Neural cell (in vitro differentiated cells): ENCODE measurements at regions not wholly inside any gene's neighbourhood (a gene's known extent, or its start where the extent isn't known, plus 50 kb on each side); places are given as distances from the start of the nearest gene placed in this dataset.

Experiments used
- CTCF ChIP-seq: fragments of 450-650 bp; IDR thresholded peaks from 2 replicates; pipeline ENCODE4 v1.5.1; 2014; ENCODE audit warnings: antibody characterized with exemption, mild to moderate bottlenecking, moderate library complexity; ENCODE audit not compliant: poor library complexity, severe bottlenecking
- EP300 ChIP-seq: fragments of 450-650 bp; conservative IDR thresholded peaks from 2 replicates; pipeline ENCODE4 v1.6.1; 2014; ENCODE audit warnings: antibody characterized with exemption, mild to moderate bottlenecking, moderate library complexity; ENCODE audit not compliant: poor library complexity, severe bottlenecking
- EZH2 ChIP-seq: fragments of 200-600, 300-800 bp; shearing (Covaris generic), sonication (generic); IDR thresholded peaks from 2 replicates; pipeline ENCODE4 v1.6.1; 2014; ENCODE audit warnings: antibody characterized with exemption, low read length, borderline replicate concordance, mild to moderate bottlenecking; ENCODE audit not compliant: insufficient read depth, poor library complexity, severe bottlenecking
- MXI1 ChIP-seq: fragments of 450-650 bp; conservative IDR thresholded peaks from 2 replicates; pipeline ENCODE4 v1.6.1; 2014; ENCODE audit warnings: antibody characterized with exemption, mild to moderate bottlenecking; ENCODE audit not compliant: poor library complexity, severe bottlenecking
- RAD21 ChIP-seq: fragments of 450-650 bp; conservative IDR thresholded peaks from 2 replicates; pipeline ENCODE4 v1.6.1; 2014; ENCODE audit warnings: antibody characterized with exemption, mild to moderate bottlenecking, moderate library complexity
- SMC3 ChIP-seq: fragments of 450-650 bp; conservative IDR thresholded peaks from 2 replicates; pipeline ENCODE4 v1.6.1; 2014; ENCODE audit warnings: antibody characterized with exemption, mild to moderate bottlenecking, moderate library complexity; ENCODE audit not compliant: poor library complexity
- TF ChIP-seq, protein P1 (sequence below): IDR thresholded peaks from 2 replicates; pipeline ENCODE4 v1.6.1; 2012; ENCODE audit warnings: borderline replicate concordance

- TF ChIP-seq CTCF (no peak), EZH2 (no peak), RAD21 (no peak), EP300 (no peak), MXI1 (no peak), SMC3 (no peak)
- TF ChIP-seq, protein P1, sequence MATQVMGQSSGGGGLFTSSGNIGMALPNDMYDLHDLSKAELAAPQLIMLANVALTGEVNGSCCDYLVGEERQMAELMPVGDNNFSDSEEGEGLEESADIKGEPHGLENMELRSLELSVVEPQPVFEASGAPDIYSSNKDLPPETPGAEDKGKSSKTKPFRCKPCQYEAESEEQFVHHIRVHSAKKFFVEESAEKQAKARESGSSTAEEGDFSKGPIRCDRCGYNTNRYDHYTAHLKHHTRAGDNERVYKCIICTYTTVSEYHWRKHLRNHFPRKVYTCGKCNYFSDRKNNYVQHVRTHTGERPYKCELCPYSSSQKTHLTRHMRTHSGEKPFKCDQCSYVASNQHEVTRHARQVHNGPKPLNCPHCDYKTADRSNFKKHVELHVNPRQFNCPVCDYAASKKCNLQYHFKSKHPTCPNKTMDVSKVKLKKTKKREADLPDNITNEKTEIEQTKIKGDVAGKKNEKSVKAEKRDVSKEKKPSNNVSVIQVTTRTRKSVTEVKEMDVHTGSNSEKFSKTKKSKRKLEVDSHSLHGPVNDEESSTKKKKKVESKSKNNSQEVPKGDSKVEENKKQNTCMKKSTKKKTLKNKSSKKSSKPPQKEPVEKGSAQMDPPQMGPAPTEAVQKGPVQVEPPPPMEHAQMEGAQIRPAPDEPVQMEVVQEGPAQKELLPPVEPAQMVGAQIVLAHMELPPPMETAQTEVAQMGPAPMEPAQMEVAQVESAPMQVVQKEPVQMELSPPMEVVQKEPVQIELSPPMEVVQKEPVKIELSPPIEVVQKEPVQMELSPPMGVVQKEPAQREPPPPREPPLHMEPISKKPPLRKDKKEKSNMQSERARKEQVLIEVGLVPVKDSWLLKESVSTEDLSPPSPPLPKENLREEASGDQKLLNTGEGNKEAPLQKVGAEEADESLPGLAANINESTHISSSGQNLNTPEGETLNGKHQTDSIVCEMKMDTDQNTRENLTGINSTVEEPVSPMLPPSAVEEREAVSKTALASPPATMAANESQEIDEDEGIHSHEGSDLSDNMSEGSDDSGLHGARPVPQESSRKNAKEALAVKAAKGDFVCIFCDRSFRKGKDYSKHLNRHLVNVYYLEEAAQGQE = no peak
Observed at GRCh38 chr1:104593413-104594187, 843.9 kb downstream of the AMY1C start.
